ENCODE measurements at regions not wholly inside any gene's neighbourhood (a gene's known extent, or its start where the extent isn't known, plus 50 kb on each side); places are given as distances from the start of the nearest gene placed in this dataset.

DNA sequence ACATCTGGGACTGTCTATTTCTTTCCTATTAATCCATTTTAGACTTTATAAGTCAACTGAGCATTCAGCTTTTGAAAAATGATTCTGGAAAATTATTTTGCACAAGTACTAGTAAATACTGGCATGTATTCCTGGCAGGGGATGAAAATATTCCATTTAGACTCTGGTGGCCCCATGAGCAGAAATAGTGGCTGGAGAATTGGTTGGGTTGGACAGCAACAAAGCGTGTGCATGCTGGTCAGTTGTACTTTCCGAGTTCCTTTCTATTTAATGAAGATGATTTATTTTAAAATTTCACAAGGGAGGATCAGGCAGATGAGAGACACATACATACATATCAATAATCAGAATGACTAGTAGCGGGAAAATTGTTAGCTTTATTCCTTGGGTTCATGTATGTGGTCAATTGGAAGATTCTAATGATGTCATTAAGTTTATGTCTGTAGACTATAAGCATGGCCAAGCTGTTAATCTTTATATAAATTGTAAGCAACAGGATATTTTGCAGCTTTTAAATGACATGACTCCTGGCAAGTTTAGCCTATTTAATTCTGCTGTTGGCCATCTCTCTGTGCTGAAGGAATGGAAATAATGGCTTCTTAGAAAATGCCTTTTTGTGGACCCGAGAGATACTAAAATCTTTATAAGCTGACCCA, 541.6 kb downstream of the SLC4A3 start:
- TF ChIP-seq MAX (CRISPR knock-in tag; IDR thresholded peaks at IDR 0.05) (no peak), RBFOX2 (IDR thresholded peaks at IDR 0.05; ENCODE audit: low read depth, low read length) (no peak), POU5F1 (IDR thresholded peaks at IDR 0.05; ENCODE audit: borderline replicate concordance, low read depth, low read length, partially characterized antibody) (no peak)
- TF ChIP-seq, protein P1, sequence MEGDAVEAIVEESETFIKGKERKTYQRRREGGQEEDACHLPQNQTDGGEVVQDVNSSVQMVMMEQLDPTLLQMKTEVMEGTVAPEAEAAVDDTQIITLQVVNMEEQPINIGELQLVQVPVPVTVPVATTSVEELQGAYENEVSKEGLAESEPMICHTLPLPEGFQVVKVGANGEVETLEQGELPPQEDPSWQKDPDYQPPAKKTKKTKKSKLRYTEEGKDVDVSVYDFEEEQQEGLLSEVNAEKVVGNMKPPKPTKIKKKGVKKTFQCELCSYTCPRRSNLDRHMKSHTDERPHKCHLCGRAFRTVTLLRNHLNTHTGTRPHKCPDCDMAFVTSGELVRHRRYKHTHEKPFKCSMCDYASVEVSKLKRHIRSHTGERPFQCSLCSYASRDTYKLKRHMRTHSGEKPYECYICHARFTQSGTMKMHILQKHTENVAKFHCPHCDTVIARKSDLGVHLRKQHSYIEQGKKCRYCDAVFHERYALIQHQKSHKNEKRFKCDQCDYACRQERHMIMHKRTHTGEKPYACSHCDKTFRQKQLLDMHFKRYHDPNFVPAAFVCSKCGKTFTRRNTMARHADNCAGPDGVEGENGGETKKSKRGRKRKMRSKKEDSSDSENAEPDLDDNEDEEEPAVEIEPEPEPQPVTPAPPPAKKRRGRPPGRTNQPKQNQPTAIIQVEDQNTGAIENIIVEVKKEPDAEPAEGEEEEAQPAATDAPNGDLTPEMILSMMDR (IDR thresholded peaks at IDR 0.05 in 2 of 3, conservative IDR thresholded peaks at IDR 0.05 in 1 of 3; ENCODE audit: insufficient read depth in 2 of 3, low read depth in 1 of 3, low read length in 3 of 3), result no peak

Data from K562 (cell line).